SK-N-SH treated with all-trans-retinoic acid at 6 μM for 48 hours (cell line): ENCODE measurements at regions not wholly inside any gene's neighbourhood (a gene's known extent, or its start where the extent isn't known, plus 50 kb on each side); places are given as distances from the start of the nearest gene placed in this dataset.

Experiments used
- BACH2 ChIP-seq: fragments of 250-450 bp; sonication (Bioruptor Pico); IDR thresholded peaks from 2 replicates; pipeline ENCODE4 v1.9.0; 2021; ENCODE audit warnings: mild to moderate bottlenecking, borderline replicate concordance
- CSDC2 ChIP-seq: fragments of 250-450 bp; sonication (Bioruptor Pico); IDR thresholded peaks from 2 replicates; pipeline ENCODE4 v1.5.0; 2020; ENCODE audit warnings: mild to moderate bottlenecking, moderate library complexity
- ESRRG ChIP-seq: fragments of 250-450 bp; sonication (Bioruptor Pico); IDR thresholded peaks from 2 replicates; pipeline ENCODE4 v1.6.1; 2021; ENCODE audit warnings: mild to moderate bottlenecking
- PATZ1 ChIP-seq: fragments of 250-450 bp; sonication (Bioruptor Pico); IDR thresholded peaks from 2 replicates; pipeline ENCODE4 v1.8.0; 2020; ENCODE audit warnings: mild to moderate bottlenecking, moderate library complexity, borderline replicate concordance
- SNAI2 ChIP-seq: fragments of 250-450 bp; sonication (Bioruptor Pico); IDR thresholded peaks from 2 replicates; pipeline ENCODE4 v1.5.0; 2020; ENCODE audit warnings: mild to moderate bottlenecking, moderate library complexity

GRCh38 chr6:19121521-19121920 lies 715.6 kb upstream of the ID4 start:
- TF ChIP-seq PATZ1: no peak
- no peak for TF ChIP-seq SNAI2 (CRISPR knock-in tag)
- TF ChIP-seq ESRRG (CRISPR knock-in tag): no peak
- TF ChIP-seq CSDC2 (CRISPR knock-in tag): no peak
- TF ChIP-seq BACH2: no peak
